Subcutaneous adipose tissue (tissue), 1 donor: ENCODE measurements at regions not wholly inside any gene's neighbourhood (a gene's known extent, or its start where the extent isn't known, plus 50 kb on each side); places are given as distances from the start of the nearest gene placed in this dataset.

Source experiments
- CTCF ChIP-seq: fragments of 450-650 bp; IDR thresholded peaks from one replicate; pipeline ENCODE4 v1.5.1; 2016; ENCODE audit warnings: low read depth, mild to moderate bottlenecking, control low read depth, antibody characterized with exemption, moderate library complexity

GRCh38 chr20:48521121-48521520 lies 306.7 kb downstream of the PREX1 start:
- no peak for TF ChIP-seq CTCF

DNA sequence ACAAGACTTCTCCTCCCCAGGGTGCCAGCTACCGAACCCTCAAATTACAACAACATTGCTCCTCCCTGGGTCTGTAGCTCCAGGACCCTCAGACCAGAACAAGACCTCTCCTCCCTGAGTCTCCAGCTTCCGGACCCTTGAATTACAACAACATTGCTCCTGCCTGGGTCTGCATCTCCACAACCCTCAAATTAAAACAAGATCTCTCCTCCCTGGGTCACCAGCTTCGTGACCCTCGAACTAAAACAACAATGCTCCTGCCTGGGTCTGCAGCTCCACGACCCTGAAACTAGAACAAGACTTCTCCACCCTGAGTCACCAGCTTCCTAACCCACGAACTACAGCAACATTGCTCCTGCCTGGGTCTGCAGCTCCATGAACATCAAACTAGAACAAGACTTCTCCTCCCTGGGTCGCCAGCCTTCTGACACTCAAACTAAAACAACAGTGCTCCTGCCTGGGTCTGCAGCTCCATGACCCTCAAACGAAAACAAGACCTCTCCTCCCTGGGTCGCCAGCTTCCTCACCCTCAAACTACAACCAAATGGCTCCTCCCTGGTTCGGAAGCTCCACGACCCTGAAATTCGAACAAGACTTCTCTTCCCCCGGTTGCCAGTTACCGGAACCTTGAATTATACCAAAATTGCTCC lies 324.5 kb downstream of the PREX1 start:
- TF ChIP-seq CTCF, result no peak

DNA sequence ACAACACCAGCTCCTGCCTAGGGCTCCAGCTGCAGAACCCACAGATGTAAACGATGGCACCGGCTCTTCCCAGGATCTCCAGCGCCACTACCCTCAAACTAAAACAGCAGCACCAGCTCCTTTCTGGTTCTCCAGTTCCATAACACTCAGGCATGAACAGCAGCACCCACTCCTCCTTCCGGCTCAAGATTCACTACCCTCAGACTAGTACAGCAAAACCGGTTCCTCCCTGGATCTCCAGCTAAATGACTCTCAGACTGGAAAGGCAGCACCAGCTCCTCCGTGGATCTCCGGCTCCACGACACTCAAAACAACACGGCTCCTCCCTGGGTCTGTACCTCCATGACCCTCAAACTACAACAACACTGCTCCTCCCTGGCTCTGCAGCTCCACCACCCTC lies 325.0 kb downstream of the PREX1 start:
- no peak for TF ChIP-seq CTCF

DNA sequence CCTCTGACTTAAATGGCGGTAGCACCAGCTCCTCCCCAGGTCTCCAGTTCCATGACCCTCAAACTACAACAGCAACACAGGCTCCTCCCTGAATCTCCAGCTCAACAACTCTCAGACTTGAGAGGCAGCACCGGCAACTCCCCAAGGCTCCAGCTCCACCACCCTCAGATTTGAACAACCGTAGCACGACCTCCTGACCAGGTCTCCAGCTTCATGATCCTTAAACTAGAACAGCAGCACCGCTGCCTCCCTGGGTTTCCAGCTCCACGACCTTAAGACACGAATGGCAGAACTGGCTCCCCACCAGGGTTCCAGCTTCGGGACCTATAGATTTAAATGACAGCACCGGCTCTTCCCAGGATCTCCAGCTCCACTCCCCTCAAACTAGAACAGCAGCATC lies 325.8 kb downstream of the PREX1 start:
- TF ChIP-seq CTCF, result no peak

GRCh38 chr20:48493966-48494365 lies 333.8 kb downstream of the PREX1 start:
- TF ChIP-seq CTCF, result no peak

GRCh38 chr20:48492715-48493070 lies 335.1 kb downstream of the PREX1 start:
- TF ChIP-seq CTCF, result no peak

DNA sequence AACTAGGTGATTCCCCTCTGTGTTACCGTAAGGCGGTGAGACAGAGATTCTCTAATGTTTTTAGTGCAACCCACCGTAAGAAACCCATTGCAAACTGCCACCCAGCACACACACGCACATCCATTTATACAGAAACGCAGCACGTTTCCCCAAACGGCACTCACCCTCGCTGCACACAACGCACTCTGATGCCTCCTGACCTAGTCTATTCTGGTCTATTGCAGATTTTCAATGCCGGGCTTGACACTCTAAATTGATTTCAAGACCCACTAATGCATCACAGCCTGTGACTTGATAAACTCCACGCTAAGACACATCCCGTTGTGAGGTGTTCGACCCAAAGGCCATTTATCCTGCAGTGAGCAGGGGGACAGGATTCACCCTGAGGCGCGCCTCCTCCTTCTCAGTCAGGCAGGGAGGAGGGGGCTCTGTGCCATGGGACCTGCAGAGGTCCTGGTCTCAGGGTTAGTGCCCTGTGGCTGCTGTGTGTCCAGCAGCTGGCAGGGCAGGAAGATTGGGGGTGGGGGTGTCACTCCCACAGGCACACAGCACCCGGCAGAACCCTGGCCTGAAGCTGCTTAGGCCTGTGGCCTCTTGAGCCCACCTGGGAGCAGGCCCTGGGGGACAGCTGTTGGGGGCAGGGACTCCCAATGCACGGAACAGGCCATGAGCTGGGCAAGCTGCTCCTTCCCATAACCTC lies 335.6 kb downstream of the PREX1 start:
- TF ChIP-seq CTCF, result no peak
